GM12878 (cell line): ENCODE measurements at regions not wholly inside any gene's neighbourhood (a gene's known extent, or its start where the extent isn't known, plus 50 kb on each side); places are given as distances from the start of the nearest gene placed in this dataset.

Source experiments
- ATAC-seq: fragments of 200-7000 bp; cut with Tn5 transposase; 3 replicates; pipeline ENCODE4 v1.9.1; 2020; ENCODE audit warnings: mild to moderate bottlenecking, moderate library complexity
- BruUV-seq: library from RNA; stranded (reverse); fragments of 400-500 nt; replicated peaks from 2 replicates; lab custom pipeline; 2021; lab: Mats Ljungman, UMichigan
- CTCF ChIA-PET: fragments of 300-600 bp; sonication (Branson Sonifier 250); formaldehyde crosslinking; extraction: SDS; loops from one replicate; lab custom pipeline; 2021; ENCODE audit warnings: inconsistent platforms; lab: Yijun Ruan, JAX
- POLR2A ChIA-PET: fragments of 350-600 bp; formaldehyde crosslinking; extraction: SDS; loops from one replicate; lab custom pipeline; 2021; ENCODE audit warnings: inconsistent platforms; lab: Charles Lee
- RAD21 ChIA-PET: fragments of 300-600 bp; sonication (Branson Sonifier 250); formaldehyde crosslinking; loops from one replicate; lab custom pipeline; 2023; ENCODE audit warnings: antibody characterized with exemption; ENCODE audit not compliant: unreplicated experiment; lab: Charles Lee
- SMC1A ChIA-PET: fragments of 300-600 bp; sonication (Branson Sonifier 250); formaldehyde crosslinking; loops from one replicate; lab custom pipeline; 2023; ENCODE audit not compliant: unreplicated experiment, uncharacterized antibody; lab: Charles Lee
- DNase-seq: peaks from one replicate; pipeline ENCODE4 v3.0.0-alpha.2; 2011; ENCODE audit warnings: low read depth, low spot score
- FAIRE-seq: peaks from 3 replicates; lab custom pipeline; 2011; peaks lifted over from hg19 to GRCh38; lab: Jason Lieb, UNC
- H2AFZ ChIP-seq: 2 replicates; pipeline ENCODE4 v1.6.0; 2011; ENCODE audit warnings: low read depth, low read length, control low read depth; ENCODE audit not compliant: control insufficient read depth
- H3K27ac ChIP-seq: 2 replicates; pipeline ENCODE4 v1.5.1; 2011; ENCODE audit warnings: control low read depth; ENCODE audit not compliant: control insufficient read depth, insufficient read depth
- H3K27me3 ChIP-seq, 2 experiments: replicated peaks in 1 of 2; 2 replicates each; pipeline versions ENCODE4 v1.6.0 to v1.6.1; 2011; ENCODE audit warnings: low read length in 1 of 2; ENCODE audit not compliant: control insufficient read depth in 2 of 2, insufficient read depth in 2 of 2
- H3K36me3 ChIP-seq, 2 experiments: 2 replicates each; pipeline ENCODE4 v1.5.1; 2011; ENCODE audit warnings: low read length in 1 of 2; ENCODE audit not compliant: control insufficient read depth in 2 of 2, insufficient read depth in 2 of 2
- H3K4me1 ChIP-seq: 2 replicates; pipeline ENCODE4 v1.6.1; 2011; ENCODE audit warnings: mild to moderate bottlenecking, low read length, moderate library complexity, mixed read lengths; ENCODE audit not compliant: control insufficient read depth, insufficient read depth
- H3K4me2 ChIP-seq: 2 replicates; pipeline ENCODE4 v1.6.0; 2011; ENCODE audit warnings: control low read depth; ENCODE audit not compliant: control insufficient read depth, insufficient read depth
- H3K4me3 ChIP-seq: fragments of 200-600 bp; sonication (generic); 2 replicates; pipeline ENCODE4 v1.5.1; 2016
- H3K79me2 ChIP-seq: 2 replicates; pipeline ENCODE4 v1.6.0; 2011; ENCODE audit warnings: low read length; ENCODE audit not compliant: control insufficient read depth, insufficient read depth
- H3K9ac ChIP-seq: 2 replicates; pipeline ENCODE4 v1.8.0; 2011; ENCODE audit warnings: low read length, control low read depth, mixed read lengths; ENCODE audit not compliant: control insufficient read depth, insufficient read depth
- H3K9me3 ChIP-seq: replicated peaks from 3 replicates; pipeline ENCODE4 v1.5.1; 2011; ENCODE audit warnings: mild to moderate bottlenecking, low read length; ENCODE audit not compliant: control insufficient read depth, insufficient read depth
- H4K20me1 ChIP-seq: 2 replicates; pipeline ENCODE4 v1.6.0; 2011; ENCODE audit not compliant: control insufficient read depth, insufficient read depth
- CEBPB ChIP-seq, 2 experiments: fragments of 150-350 bp in 1 of 2; IDR thresholded peaks; 2 replicates each; pipeline ENCODE4 v1.6.1; 2012 to 2014; ENCODE audit warnings: low read depth in 2 of 2, low read length in 2 of 2, borderline replicate concordance in 1 of 2, inconsistent platforms in 1 of 2
- DPF2 ChIP-seq: fragments of 450-650 bp; IDR thresholded peaks from 2 replicates; pipeline ENCODE4 v1.6.1; 2017; ENCODE audit warnings: mild to moderate bottlenecking
- E4F1 ChIP-seq: fragments of 450-650 bp; IDR thresholded peaks from 2 replicates; pipeline ENCODE4 v1.6.1; 2018; ENCODE audit warnings: borderline replicate concordance, mild to moderate bottlenecking; ENCODE audit not compliant: partially characterized antibody
- HCFC1 ChIP-seq: fragments of 150-350 bp; IDR thresholded peaks from 2 replicates; pipeline ENCODE4 v1.6.1; 2014; ENCODE audit warnings: low read length
- HDGF ChIP-seq: fragments of 450-650 bp; IDR thresholded peaks from 2 replicates; pipeline ENCODE4 v1.6.1; 2016; ENCODE audit warnings: antibody characterized with exemption
- MAX ChIP-seq: IDR thresholded peaks from 2 replicates; pipeline ENCODE4 v1.6.1; 2012; ENCODE audit warnings: low read depth, low read length, improper control_type of control experiment
- MEF2A ChIP-seq: IDR thresholded peaks from 2 replicates; pipeline ENCODE4 v1.6.1; 2011; ENCODE audit warnings: low read depth, mild to moderate bottlenecking, low read length, moderate library complexity; ENCODE audit not compliant: insufficient read depth
- MLLT1 ChIP-seq: fragments of 450-650 bp; IDR thresholded peaks from 2 replicates; pipeline ENCODE4 v1.6.1; 2016; ENCODE audit warnings: mild to moderate bottlenecking
- MTA3 ChIP-seq: IDR thresholded peaks from 2 replicates; pipeline ENCODE4 v1.6.1; 2012; ENCODE audit warnings: low read length, inconsistent platforms, borderline replicate concordance
- PKNOX1 ChIP-seq: fragments of 450-650 bp; IDR thresholded peaks from 2 replicates; pipeline ENCODE4 v1.6.1; 2016; ENCODE audit warnings: mild to moderate bottlenecking
- SIN3A ChIP-seq: IDR thresholded peaks from 2 replicates; pipeline ENCODE4 v1.6.1; 2012; ENCODE audit warnings: low read depth, low read length, improper control_type of control experiment
- SP1 ChIP-seq: IDR thresholded peaks from one replicate; pipeline ENCODE4 v1.6.1; 2011; ENCODE audit warnings: low read depth, low read length
- SREBF1 ChIP-seq: IDR thresholded peaks from 2 replicates; pipeline ENCODE4 v1.6.1; 2012; ENCODE audit warnings: mild to moderate bottlenecking, low read length
- TBL1XR1 ChIP-seq: IDR thresholded peaks from 2 replicates; pipeline ENCODE4 v1.6.1; 2012; ENCODE audit warnings: low read depth, low read length, improper control_type of control experiment
- ZZZ3 ChIP-seq: IDR thresholded peaks from 2 replicates; pipeline ENCODE4 v1.6.1; 2011; ENCODE audit warnings: low read depth; ENCODE audit not compliant: control insufficient read depth, insufficient read length
- WGBS: methylation state at CpG from one replicate; pipeline ENCODE4 v1.1.6; 2016; ENCODE audit warnings: low lambda C conversion rate; ENCODE audit not compliant: insufficient replicate concordance, insufficient coverage; ENCODE audit errors: missing lambda C conversion rate; 5-methylcytosine and 5-hydroxymethylcytosine counted together
- in situ Hi-C: fragments of 300-500 bp; cut with MboI; formaldehyde crosslinking; loops from 9 replicates; pipeline ENCODE4 v1.14.3; 2018; ENCODE audit warnings: mixed read lengths
- intact Hi-C: fragments of 100-400 bp; cut with micrococcal nuclease; formaldehyde crosslinking; loops from one replicate; pipeline ENCODE4 v1.14.2; 2022; ENCODE audit not compliant: unreplicated experiment
- TF ChIP-seq, protein P1 (sequence below): fragments of 450-650 bp; IDR thresholded peaks from 2 replicates; pipeline ENCODE4 v1.6.1; 2017; ENCODE audit warnings: borderline replicate concordance

GRCh38 chr1:2875707-2876561, 74.4 kb upstream of the TTC34 start (continued):
- no peak for TF ChIP-seq HCFC1
- TF ChIP-seq PKNOX1, result no peak
- TF ChIP-seq ZZZ3, result no peak
- TF ChIP-seq CEBPB (IDR thresholded peaks at IDR 0.05; ENCODE audit: borderline replicate concordance in 1 of 2, low read depth in 2 of 2, low read length in 2 of 2), result no peak
- no peak for TF ChIP-seq TBL1XR1

- ATAC-seq (no peak), DNase-seq (no peak), FAIRE-seq (no peak)
- H3K36me3 ChIP-seq, result no peaks in the 10 kb centered on the region
- H3K4me1 ChIP-seq, result no peaks in the 10 kb centered on the region
- intact Hi-C loops (no loop called here), in situ Hi-C loops (no loop called here)
- no peak overlapping the region for H3K4me2 ChIP-seq
- H2AFZ ChIP-seq, result no peak overlapping the region
- ChIA-PET POLR2A (no interaction called here), CTCF (no interaction called here), SMC1A (no interaction called here), RAD21 (no interaction called here)
- H4K20me1 ChIP-seq, result no peaks in the 10 kb centered on the region
- H3K27ac ChIP-seq, result no peak overlapping the region
- no peaks in the 10 kb centered on the region; the same call in 2 of the 3 replicates for H3K9me3 ChIP-seq
- WGBS, result 46% methylated on average over 18 of the region's 18 CpGs
- BruUV-seq, result no TSS peak
- H3K27me3 ChIP-seq, result no peaks in the 10 kb centered on the region
- H3K79me2 ChIP-seq, result no peaks in the 10 kb centered on the region
- no peak overlapping the region for H3K4me3 ChIP-seq
- H3K9ac ChIP-seq, result no peak overlapping the region
- TF ChIP-seq DPF2, result no peak
- TF ChIP-seq SIN3A, result no peak
- TF ChIP-seq SP1, result no peak
- TF ChIP-seq E4F1, result no peak
- no peak for TF ChIP-seq MEF2A
- no peak for TF ChIP-seq MLLT1
- no peak for TF ChIP-seq HDGF
- TF ChIP-seq, protein P1, sequence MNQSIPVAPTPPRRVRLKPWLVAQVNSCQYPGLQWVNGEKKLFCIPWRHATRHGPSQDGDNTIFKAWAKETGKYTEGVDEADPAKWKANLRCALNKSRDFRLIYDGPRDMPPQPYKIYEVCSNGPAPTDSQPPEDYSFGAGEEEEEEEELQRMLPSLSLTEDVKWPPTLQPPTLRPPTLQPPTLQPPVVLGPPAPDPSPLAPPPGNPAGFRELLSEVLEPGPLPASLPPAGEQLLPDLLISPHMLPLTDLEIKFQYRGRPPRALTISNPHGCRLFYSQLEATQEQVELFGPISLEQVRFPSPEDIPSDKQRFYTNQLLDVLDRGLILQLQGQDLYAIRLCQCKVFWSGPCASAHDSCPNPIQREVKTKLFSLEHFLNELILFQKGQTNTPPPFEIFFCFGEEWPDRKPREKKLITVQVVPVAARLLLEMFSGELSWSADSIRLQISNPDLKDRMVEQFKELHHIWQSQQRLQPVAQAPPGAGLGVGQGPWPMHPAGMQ, result no peak
- TF ChIP-seq SREBF1, result no peak
- TF ChIP-seq MTA3, result no peak
- no peak for TF ChIP-seq MAX
Observed at GRCh38 chr1:2876846-2877245, 75.4 kb upstream of the TTC34 start.
